ENCODE measurements at regions not wholly inside any gene's neighbourhood (a gene's known extent, or its start where the extent isn't known, plus 50 kb on each side); places are given as distances from the start of the nearest gene placed in this dataset.
A peak's percentile ranks its signal among the peaks of the same experiment; 100 is the strongest.

GRCh38 chr9:80086386-80086785, 514.6 kb downstream of the TLE4 start:
- DNase-seq = no peak

- no peak for DNase-seq
Observed at GRCh38 chr9:80085668-80086067, 513.9 kb downstream of the TLE4 start.

GRCh38 chr9:80082213-80082612, 510.4 kb downstream of the TLE4 start:
- no peak for DNase-seq

GRCh38 chr9:80078826-80079225, 507.1 kb downstream of the TLE4 start:
- no peak for DNase-seq

GRCh38 chr9:80077059-80077458, 505.3 kb downstream of the TLE4 start:
- no peak for DNase-seq

GRCh38 chr9:80076162-80076561, 504.4 kb downstream of the TLE4 start:
- no peak for DNase-seq

- DNase-seq = no peak
Observed at GRCh38 chr9:80074439-80074838, 502.7 kb downstream of the TLE4 start.

GRCh38 chr9:80072451-80072850, 500.7 kb downstream of the TLE4 start:
- peak; percentile 88 for DNase-seq

GRCh38 chr9:80070071-80070742, 498.4 kb downstream of the TLE4 start:
- no peak for DNase-seq

- no peak for DNase-seq
Observed at GRCh38 chr9:80066931-80067330, 495.2 kb downstream of the TLE4 start.

- no peak for DNase-seq
Observed at GRCh38 chr9:80062567-80062966, 490.8 kb downstream of the TLE4 start.

- DNase-seq = no peak
Observed at GRCh38 chr9:80061940-80062339, 490.2 kb downstream of the TLE4 start.

GRCh38 chr9:80061096-80061495, 489.3 kb downstream of the TLE4 start:
- no peak for DNase-seq

GRCh38 chr9:80059979-80060378, 488.2 kb downstream of the TLE4 start:
- DNase-seq = no peak

- DNase-seq = no peak
Observed at GRCh38 chr9:80059191-80059590, 487.4 kb downstream of the TLE4 start.

- no peak for DNase-seq
Observed at GRCh38 chr9:80052830-80053229, 481.1 kb downstream of the TLE4 start.

GRCh38 chr9:80049096-80049782, 477.5 kb downstream of the TLE4 start:
- DNase-seq = no peak

GRCh38 chr9:80046481-80046880, 474.7 kb downstream of the TLE4 start:
- DNase-seq = no peak

- no peak for DNase-seq
Observed at GRCh38 chr9:80041821-80042220, 470.1 kb downstream of the TLE4 start.

GRCh38 chr9:80040457-80040856, 468.7 kb downstream of the TLE4 start:
- DNase-seq = peak; percentile 35

GRCh38 chr9:80030801-80031200, 459.0 kb downstream of the TLE4 start:
- no peak for DNase-seq

GRCh38 chr9:80028501-80028900, 456.7 kb downstream of the TLE4 start:
- no peak for DNase-seq

- DNase-seq = no peak
Observed at GRCh38 chr9:80025796-80026520, 454.2 kb downstream of the TLE4 start.

GRCh38 chr9:80025131-80025530, 453.4 kb downstream of the TLE4 start:
- no peak for DNase-seq
